ENCODE measurements at regions not wholly inside any gene's neighbourhood (a gene's known extent, or its start where the extent isn't known, plus 50 kb on each side); places are given as distances from the start of the nearest gene placed in this dataset.

DNA sequence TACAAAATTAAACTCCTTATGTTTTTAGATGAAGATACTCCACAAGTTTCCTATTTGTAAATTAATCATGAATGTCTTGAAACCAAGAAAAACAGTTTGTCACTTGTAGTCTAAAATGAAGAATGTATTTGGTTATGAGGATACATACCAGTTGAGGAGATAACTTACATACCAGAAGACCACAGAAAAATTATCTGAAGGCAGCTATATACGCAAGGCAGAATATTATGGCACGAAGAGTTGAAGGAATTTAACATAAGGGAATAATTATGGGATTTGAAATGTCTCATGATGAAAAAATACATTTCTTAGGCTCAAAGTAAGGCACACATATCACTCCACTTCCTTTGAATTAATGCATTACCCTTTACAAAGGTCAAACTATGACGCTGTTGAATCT lies 73.3 kb downstream of the IFI44 start:
- Histone ChIP-seq H4K20me1 (ENCODE audit: control insufficient read depth, insufficient read depth, low read length, poor library complexity, severe bottlenecking) (no peaks in the 10 kb centered on the region), H2AFZ (ENCODE audit: insufficient read depth, low read depth, low read length, poor library complexity, severe bottlenecking) (no peak overlapping the region), H3K9ac (ENCODE audit: low read length) (no peak overlapping the region), H3K79me2 (ENCODE audit: control insufficient read depth, insufficient read depth, low read length) (no peaks in the 10 kb centered on the region), H3K36me3 (replicated peaks in 1 of 2; ENCODE audit: control extremely low read depth in 1 of 2, control insufficient read depth in 1 of 2, extremely low read depth in 1 of 2, insufficient read depth in 2 of 2, low read length in 1 of 2) (no peaks in the 10 kb centered on the region), H3K4me2 (replicated peaks; ENCODE audit: low read depth, low read length, poor library complexity, severe bottlenecking) (no peak overlapping the region), H3K4me1 (ENCODE audit: control insufficient read depth in 2 of 2, insufficient read depth in 2 of 2, low read length in 2 of 2) (no peaks in the 10 kb centered on the region), H3K9me3 (ENCODE audit: control extremely low read depth in 1 of 3, control insufficient read depth in 2 of 3, insufficient read depth in 1 of 3, low read length in 2 of 3) (no peaks in the 10 kb centered on the region), H3K27ac (ENCODE audit: low read length in 2 of 2) (no peak overlapping the region), H3K27me3 (replicated peaks in 1 of 4; ENCODE audit: control extremely low read depth in 1 of 4, control insufficient read depth in 3 of 4, insufficient read depth in 4 of 4, low read length in 3 of 4) (no peaks in the 10 kb centered on the region), H3K4me3 (ENCODE audit: control extremely low read depth in 1 of 5, extremely low read depth in 1 of 5, insufficient read depth in 1 of 5, low read depth in 2 of 5, low read length in 4 of 5) (no peak overlapping the region)
- ChIA-PET POLR2A (no interaction called here), CTCF (no interaction called here)
- no peak for ATAC-seq (ENCODE audit: low read depth)
- H3K27me3 Mint-ChIP-seq: no peaks in the 10 kb centered on the region
- no peak overlapping the region for H3K27ac Mint-ChIP-seq
- TF ChIP-seq CTCF (IDR thresholded peaks at IDR 0.05): no peak
- TF ChIP-seq EZH2 (IDR thresholded peaks at IDR 0.05; ENCODE audit: borderline replicate concordance, insufficient read depth, low read depth, low read length, poor library complexity, severe bottlenecking): no peak
- H3K9me3 Mint-ChIP-seq (ENCODE audit: insufficient read depth): no peaks in the 10 kb centered on the region
- no peak overlapping the region for H3K4me3 Mint-ChIP-seq
- no CpG with 5 or more reads among the region's 3 CpGs for WGBS (ENCODE audit: insufficient coverage)
- H3K4me1 Mint-ChIP-seq: no peaks in the 10 kb centered on the region
- no peak for DNase-seq
- intact Hi-C loops (cut with micrococcal nuclease): no loop called here

- TF ChIP-seq CTCF (IDR thresholded peaks at IDR 0.05): no peak
- no peak for TF ChIP-seq EZH2 (IDR thresholded peaks at IDR 0.05; ENCODE audit: borderline replicate concordance, insufficient read depth, low read depth, low read length, poor library complexity, severe bottlenecking)
- Histone ChIP-seq H3K9ac (ENCODE audit: low read length) (no peak overlapping the region), H3K27ac (ENCODE audit: low read length in 2 of 2) (no peak overlapping the region), H3K4me1 (ENCODE audit: control insufficient read depth in 2 of 2, insufficient read depth in 2 of 2, low read length in 2 of 2) (no peaks in the 10 kb centered on the region), H3K9me3 (ENCODE audit: control extremely low read depth in 1 of 3, control insufficient read depth in 2 of 3, insufficient read depth in 1 of 3, low read length in 2 of 3) (no peaks in the 10 kb centered on the region), H3K79me2 (ENCODE audit: control insufficient read depth, insufficient read depth, low read length) (no peaks in the 10 kb centered on the region), H3K4me3 (ENCODE audit: control extremely low read depth in 1 of 5, extremely low read depth in 1 of 5, insufficient read depth in 1 of 5, low read depth in 2 of 5, low read length in 4 of 5) (no peak overlapping the region), H2AFZ (ENCODE audit: insufficient read depth, low read depth, low read length, poor library complexity, severe bottlenecking) (no peak overlapping the region), H3K27me3 (replicated peaks in 1 of 4; ENCODE audit: control extremely low read depth in 1 of 4, control insufficient read depth in 3 of 4, insufficient read depth in 4 of 4, low read length in 3 of 4) (no peaks in the 10 kb centered on the region), H3K4me2 (replicated peaks; ENCODE audit: low read depth, low read length, poor library complexity, severe bottlenecking) (no peak overlapping the region), H3K36me3 (replicated peaks in 1 of 2; ENCODE audit: control extremely low read depth in 1 of 2, control insufficient read depth in 1 of 2, extremely low read depth in 1 of 2, insufficient read depth in 2 of 2, low read length in 1 of 2) (no peaks in the 10 kb centered on the region), H4K20me1 (ENCODE audit: control insufficient read depth, insufficient read depth, low read length, poor library complexity, severe bottlenecking) (no peaks in the 10 kb centered on the region)
- WGBS (ENCODE audit: insufficient coverage): no CpG with 5 or more reads among the region's 1 CpG
- ChIA-PET POLR2A (no interaction called here), CTCF (no interaction called here)
- Mint-ChIP-seq H3K4me1 (no peaks in the 10 kb centered on the region), H3K27me3 (no peaks in the 10 kb centered on the region), H3K9me3 (ENCODE audit: insufficient read depth) (no peaks in the 10 kb centered on the region), H3K27ac (no peak overlapping the region), H3K4me3 (no peak overlapping the region)
- DNase-seq (no peak), ATAC-seq (ENCODE audit: low read depth) (no peak)
- intact Hi-C loops (cut with micrococcal nuclease): no loop called here
Measured at GRCh38 chr1:78726686-78727085, 77.1 kb downstream of the IFI44 start.

Data from B cell (primary cell).